ENCODE measurements at regions not wholly inside any gene's neighbourhood (a gene's known extent, or its start where the extent isn't known, plus 50 kb on each side); places are given as distances from the start of the nearest gene placed in this dataset.

DNA sequence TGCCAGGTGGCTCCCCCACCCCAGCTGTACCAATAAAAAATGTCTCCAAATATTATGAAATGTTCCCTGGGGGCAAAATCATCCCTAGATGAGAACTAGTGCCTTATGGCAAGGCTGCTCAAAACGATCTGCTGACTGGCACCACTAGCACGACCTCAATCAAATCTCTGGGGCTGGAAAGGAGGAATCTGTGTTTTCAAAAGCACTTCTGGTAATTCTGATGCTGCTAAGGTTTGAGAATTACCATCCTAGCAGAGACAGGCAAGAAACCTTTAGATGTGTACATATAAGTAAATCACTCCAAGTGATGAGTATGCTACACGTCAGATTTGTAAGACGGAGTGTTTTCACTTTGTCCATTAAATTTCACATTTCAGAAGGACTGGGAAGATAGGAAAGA is 360.1 kb upstream of the THRB start:
- Histone ChIP-seq H3K9ac (no peak overlapping the region), H3K4me2 (no peak overlapping the region), H2AFZ (ENCODE audit: low read depth) (no peak overlapping the region), H3K4me3 (IDR thresholded peaks at IDR 0.05; ENCODE audit: insufficient read depth, low read depth, low read length) (no peak overlapping the region), H3K27me3 (ENCODE audit: insufficient read depth, low read depth) (no peaks in the 10 kb centered on the region), H3K27ac (no peak overlapping the region), H3K79me2 (ENCODE audit: insufficient read depth, low read depth) (no peaks in the 10 kb centered on the region), H3K36me3 (ENCODE audit: insufficient read depth) (no peaks in the 10 kb centered on the region), H4K20me1 (ENCODE audit: insufficient read depth) (no peaks in the 10 kb centered on the region), H3K4me1 (ENCODE audit: low read depth, poor library complexity, severe bottlenecking) (no peaks in the 10 kb centered on the region)
- TF ChIP-seq, protein P1, sequence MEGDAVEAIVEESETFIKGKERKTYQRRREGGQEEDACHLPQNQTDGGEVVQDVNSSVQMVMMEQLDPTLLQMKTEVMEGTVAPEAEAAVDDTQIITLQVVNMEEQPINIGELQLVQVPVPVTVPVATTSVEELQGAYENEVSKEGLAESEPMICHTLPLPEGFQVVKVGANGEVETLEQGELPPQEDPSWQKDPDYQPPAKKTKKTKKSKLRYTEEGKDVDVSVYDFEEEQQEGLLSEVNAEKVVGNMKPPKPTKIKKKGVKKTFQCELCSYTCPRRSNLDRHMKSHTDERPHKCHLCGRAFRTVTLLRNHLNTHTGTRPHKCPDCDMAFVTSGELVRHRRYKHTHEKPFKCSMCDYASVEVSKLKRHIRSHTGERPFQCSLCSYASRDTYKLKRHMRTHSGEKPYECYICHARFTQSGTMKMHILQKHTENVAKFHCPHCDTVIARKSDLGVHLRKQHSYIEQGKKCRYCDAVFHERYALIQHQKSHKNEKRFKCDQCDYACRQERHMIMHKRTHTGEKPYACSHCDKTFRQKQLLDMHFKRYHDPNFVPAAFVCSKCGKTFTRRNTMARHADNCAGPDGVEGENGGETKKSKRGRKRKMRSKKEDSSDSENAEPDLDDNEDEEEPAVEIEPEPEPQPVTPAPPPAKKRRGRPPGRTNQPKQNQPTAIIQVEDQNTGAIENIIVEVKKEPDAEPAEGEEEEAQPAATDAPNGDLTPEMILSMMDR (conservative IDR thresholded peaks at IDR 0.05; ENCODE audit: low read depth, low read length) = no peak

DNA sequence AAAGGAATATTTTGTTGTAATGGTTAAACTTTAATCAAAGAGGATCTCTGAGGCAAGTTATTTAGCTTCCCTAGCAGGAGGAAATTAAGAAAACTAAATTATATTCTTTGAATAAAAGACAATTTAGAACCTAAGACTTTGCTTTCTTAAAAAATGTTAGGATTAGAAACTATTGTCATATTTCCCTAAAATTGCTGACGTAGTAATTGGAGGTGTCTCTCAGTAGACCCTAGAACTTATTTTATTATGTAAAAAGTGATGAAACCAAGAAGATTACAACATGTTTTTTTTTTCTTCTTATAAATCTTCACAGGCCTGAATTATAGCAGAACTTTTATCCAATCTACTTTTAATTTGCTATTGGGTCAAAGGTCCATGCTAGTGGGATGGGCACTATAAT is 363.3 kb upstream of the THRB start:
- H3K36me3 ChIP-seq (ENCODE audit: insufficient read depth) = no peaks in the 10 kb centered on the region
- no peaks in the 10 kb centered on the region for H3K27me3 ChIP-seq (ENCODE audit: insufficient read depth, low read depth)
- TF ChIP-seq, protein P1 (conservative IDR thresholded peaks at IDR 0.05; ENCODE audit: low read depth, low read length) = no peak
- H3K79me2 ChIP-seq (ENCODE audit: insufficient read depth, low read depth) = no peaks in the 10 kb centered on the region
- H3K27ac ChIP-seq = no peak overlapping the region
- no peak overlapping the region for H2AFZ ChIP-seq (ENCODE audit: low read depth)
- no peaks in the 10 kb centered on the region for H4K20me1 ChIP-seq (ENCODE audit: insufficient read depth)
- H3K4me3 ChIP-seq (IDR thresholded peaks at IDR 0.05; ENCODE audit: insufficient read depth, low read depth, low read length) = no peak overlapping the region
- no peak overlapping the region for H3K4me2 ChIP-seq
- no peaks in the 10 kb centered on the region for H3K4me1 ChIP-seq (ENCODE audit: low read depth, poor library complexity, severe bottlenecking)
- no peak overlapping the region for H3K9ac ChIP-seq

DNA sequence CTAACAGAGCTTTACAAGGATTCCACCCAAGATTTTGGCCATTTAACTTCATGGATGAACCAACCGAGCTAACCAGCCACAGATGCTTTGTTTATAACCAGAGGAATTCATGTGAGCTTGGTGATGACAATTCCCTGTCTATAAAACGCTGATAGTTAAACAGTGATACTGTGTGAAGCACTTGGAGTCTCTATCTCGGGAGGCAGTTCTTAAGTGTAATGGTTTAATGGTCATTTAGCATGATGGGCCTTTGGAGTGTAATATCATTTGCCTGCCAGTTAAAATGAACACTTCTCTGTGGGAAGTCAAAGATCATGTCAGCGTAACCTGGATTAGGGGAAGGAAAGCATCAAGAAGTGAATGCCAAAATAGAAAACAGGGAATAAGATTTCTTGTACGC is 368.6 kb upstream of the THRB start:
- Histone ChIP-seq H4K20me1 (ENCODE audit: insufficient read depth) (no peaks in the 10 kb centered on the region), H3K79me2 (ENCODE audit: insufficient read depth, low read depth) (no peaks in the 10 kb centered on the region), H3K27ac (no peak overlapping the region), H3K4me1 (ENCODE audit: low read depth, poor library complexity, severe bottlenecking) (no peaks in the 10 kb centered on the region), H2AFZ (ENCODE audit: low read depth) (no peak overlapping the region), H3K9ac (no peak overlapping the region), H3K36me3 (ENCODE audit: insufficient read depth) (no peaks in the 10 kb centered on the region), H3K4me2 (no peak overlapping the region), H3K27me3 (ENCODE audit: insufficient read depth, low read depth) (no peaks in the 10 kb centered on the region), H3K4me3 (IDR thresholded peaks at IDR 0.05; ENCODE audit: insufficient read depth, low read depth, low read length) (no peak overlapping the region)
- TF ChIP-seq, protein P1 (conservative IDR thresholded peaks at IDR 0.05; ENCODE audit: low read depth, low read length) = no peak

DNA sequence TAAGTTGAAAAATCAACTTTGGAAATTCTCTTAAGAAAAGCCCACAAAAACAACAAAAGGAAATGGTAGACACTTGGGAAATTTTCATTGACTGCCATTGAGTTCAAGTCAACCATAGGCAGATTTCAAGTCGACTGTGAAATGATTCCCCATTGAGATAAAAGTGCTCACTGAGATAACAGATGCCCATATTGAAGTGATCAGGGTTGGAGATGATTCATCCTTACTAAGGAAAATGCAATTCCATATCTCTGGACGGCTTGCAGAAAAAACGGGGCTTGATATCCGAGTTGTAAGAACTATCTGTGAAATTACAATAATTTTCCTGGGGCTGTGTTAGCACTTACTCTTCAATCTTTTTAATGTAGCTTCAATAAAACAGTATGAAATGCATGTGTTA is 373.1 kb upstream of the THRB start:
- Histone ChIP-seq H3K9ac (no peak overlapping the region), H3K36me3 (ENCODE audit: insufficient read depth) (no peaks in the 10 kb centered on the region), H3K27ac (no peak overlapping the region), H2AFZ (ENCODE audit: low read depth) (no peak overlapping the region), H3K79me2 (ENCODE audit: insufficient read depth, low read depth) (no peaks in the 10 kb centered on the region), H4K20me1 (ENCODE audit: insufficient read depth) (no peaks in the 10 kb centered on the region), H3K4me2 (no peak overlapping the region), H3K4me1 (ENCODE audit: low read depth, poor library complexity, severe bottlenecking) (no peaks in the 10 kb centered on the region), H3K27me3 (ENCODE audit: insufficient read depth, low read depth) (no peaks in the 10 kb centered on the region), H3K4me3 (IDR thresholded peaks at IDR 0.05; ENCODE audit: insufficient read depth, low read depth, low read length) (no peak overlapping the region)
- TF ChIP-seq, protein P1 (conservative IDR thresholded peaks at IDR 0.05; ENCODE audit: low read depth, low read length) = no peak

DNA sequence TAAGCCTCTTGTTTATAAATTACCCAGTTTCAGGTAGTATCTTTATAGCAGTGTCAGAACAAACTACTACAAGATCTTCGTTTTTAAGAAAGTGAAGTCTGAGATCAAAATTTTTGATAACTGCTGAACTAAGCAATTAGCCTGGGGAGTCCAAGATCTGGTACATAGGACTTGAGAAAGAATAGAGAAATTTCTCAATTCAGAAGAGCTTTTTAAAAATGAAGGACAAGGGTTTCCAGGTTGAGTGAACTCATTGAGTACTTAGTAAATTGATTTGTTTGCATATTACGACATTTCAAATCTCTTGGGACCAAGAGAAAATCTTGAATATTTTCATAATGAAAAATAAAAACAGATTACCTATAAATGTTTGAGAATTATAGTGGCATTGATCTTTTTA is 386.6 kb upstream of the THRB start:
- Histone ChIP-seq H4K20me1 (ENCODE audit: insufficient read depth) (no peaks in the 10 kb centered on the region), H3K4me2 (no peak overlapping the region), H3K4me3 (IDR thresholded peaks at IDR 0.05; ENCODE audit: insufficient read depth, low read depth, low read length) (no peak overlapping the region), H3K79me2 (ENCODE audit: insufficient read depth, low read depth) (no peaks in the 10 kb centered on the region), H3K9ac (no peak overlapping the region), H3K4me1 (ENCODE audit: low read depth, poor library complexity, severe bottlenecking) (no peaks in the 10 kb centered on the region), H2AFZ (ENCODE audit: low read depth) (no peak overlapping the region), H3K27ac (no peak overlapping the region), H3K36me3 (ENCODE audit: insufficient read depth) (no peaks in the 10 kb centered on the region), H3K27me3 (ENCODE audit: insufficient read depth, low read depth) (no peaks in the 10 kb centered on the region)
- TF ChIP-seq, protein P1 (conservative IDR thresholded peaks at IDR 0.05; ENCODE audit: low read depth, low read length) = no peak

All from KMS-11 (cell line).